ENCODE measurements at regions not wholly inside any gene's neighbourhood (a gene's known extent, or its start where the extent isn't known, plus 50 kb on each side); places are given as distances from the start of the nearest gene placed in this dataset.

DNA sequence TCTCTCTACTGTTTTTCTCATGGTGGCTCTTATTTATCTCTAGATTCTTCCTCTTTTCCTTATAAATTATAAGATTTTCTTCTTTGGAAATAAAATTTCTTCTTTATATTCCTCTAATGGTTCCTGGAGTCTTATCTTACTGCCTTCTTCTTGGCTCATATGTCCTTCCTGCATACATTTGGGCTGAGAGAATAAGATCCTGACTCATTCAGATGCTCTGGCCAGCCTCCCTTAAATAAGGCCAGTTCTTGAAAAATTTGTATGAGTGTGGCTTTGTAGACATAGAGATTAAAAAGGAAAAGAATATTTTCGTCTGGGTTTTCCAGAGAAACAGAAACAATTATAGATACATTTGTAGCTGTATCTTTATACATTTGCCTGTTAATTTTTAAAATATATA lies 411.3 kb downstream of the KIF20B start:
- no peak overlapping the region for H3K27ac Mint-ChIP-seq
- H3K36me3 Mint-ChIP-seq, result peaks cover 24% of the 10 kb centered on the region
- TF ChIP-seq MYBL2 (CRISPR knock-in tag; IDR thresholded peaks at IDR 0.05), result no peak
- TF ChIP-seq NFYB (CRISPR knock-in tag; conservative IDR thresholded peaks at IDR 0.05; ENCODE audit: low read depth), result no peak
- TF ChIP-seq, protein P1, sequence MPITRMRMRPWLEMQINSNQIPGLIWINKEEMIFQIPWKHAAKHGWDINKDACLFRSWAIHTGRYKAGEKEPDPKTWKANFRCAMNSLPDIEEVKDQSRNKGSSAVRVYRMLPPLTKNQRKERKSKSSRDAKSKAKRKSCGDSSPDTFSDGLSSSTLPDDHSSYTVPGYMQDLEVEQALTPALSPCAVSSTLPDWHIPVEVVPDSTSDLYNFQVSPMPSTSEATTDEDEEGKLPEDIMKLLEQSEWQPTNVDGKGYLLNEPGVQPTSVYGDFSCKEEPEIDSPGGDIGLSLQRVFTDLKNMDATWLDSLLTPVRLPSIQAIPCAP (CRISPR knock-in tag; IDR thresholded peaks at IDR 0.05), result no peak
- TF ChIP-seq, protein P2, sequence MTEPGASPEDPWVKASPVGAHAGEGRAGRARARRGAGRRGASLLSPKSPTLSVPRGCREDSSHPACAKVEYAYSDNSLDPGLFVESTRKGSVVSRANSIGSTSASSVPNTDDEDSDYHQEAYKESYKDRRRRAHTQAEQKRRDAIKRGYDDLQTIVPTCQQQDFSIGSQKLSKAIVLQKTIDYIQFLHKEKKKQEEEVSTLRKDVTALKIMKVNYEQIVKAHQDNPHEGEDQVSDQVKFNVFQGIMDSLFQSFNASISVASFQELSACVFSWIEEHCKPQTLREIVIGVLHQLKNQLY (CRISPR knock-in tag; IDR thresholded peaks at IDR 0.05), result no peak
- no peak for TF ChIP-seq FOXJ3 (CRISPR knock-in tag; IDR thresholded peaks at IDR 0.05; ENCODE audit: borderline replicate concordance)
- TF ChIP-seq, protein P3, sequence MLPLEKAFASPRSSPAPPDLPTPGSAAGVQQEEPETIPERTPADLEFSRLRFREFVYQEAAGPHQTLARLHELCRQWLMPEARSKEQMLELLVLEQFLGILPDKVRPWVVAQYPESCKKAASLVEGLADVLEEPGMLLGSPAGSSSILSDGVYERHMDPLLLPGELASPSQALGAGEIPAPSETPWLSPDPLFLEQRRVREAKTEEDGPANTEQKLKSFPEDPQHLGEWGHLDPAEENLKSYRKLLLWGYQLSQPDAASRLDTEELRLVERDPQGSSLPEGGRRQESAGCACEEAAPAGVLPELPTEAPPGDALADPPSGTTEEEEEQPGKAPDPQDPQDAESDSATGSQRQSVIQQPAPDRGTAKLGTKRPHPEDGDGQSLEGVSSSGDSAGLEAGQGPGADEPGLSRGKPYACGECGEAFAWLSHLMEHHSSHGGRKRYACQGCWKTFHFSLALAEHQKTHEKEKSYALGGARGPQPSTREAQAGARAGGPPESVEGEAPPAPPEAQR (CRISPR knock-in tag; IDR thresholded peaks at IDR 0.05), result no peak
- TF ChIP-seq, protein P4, sequence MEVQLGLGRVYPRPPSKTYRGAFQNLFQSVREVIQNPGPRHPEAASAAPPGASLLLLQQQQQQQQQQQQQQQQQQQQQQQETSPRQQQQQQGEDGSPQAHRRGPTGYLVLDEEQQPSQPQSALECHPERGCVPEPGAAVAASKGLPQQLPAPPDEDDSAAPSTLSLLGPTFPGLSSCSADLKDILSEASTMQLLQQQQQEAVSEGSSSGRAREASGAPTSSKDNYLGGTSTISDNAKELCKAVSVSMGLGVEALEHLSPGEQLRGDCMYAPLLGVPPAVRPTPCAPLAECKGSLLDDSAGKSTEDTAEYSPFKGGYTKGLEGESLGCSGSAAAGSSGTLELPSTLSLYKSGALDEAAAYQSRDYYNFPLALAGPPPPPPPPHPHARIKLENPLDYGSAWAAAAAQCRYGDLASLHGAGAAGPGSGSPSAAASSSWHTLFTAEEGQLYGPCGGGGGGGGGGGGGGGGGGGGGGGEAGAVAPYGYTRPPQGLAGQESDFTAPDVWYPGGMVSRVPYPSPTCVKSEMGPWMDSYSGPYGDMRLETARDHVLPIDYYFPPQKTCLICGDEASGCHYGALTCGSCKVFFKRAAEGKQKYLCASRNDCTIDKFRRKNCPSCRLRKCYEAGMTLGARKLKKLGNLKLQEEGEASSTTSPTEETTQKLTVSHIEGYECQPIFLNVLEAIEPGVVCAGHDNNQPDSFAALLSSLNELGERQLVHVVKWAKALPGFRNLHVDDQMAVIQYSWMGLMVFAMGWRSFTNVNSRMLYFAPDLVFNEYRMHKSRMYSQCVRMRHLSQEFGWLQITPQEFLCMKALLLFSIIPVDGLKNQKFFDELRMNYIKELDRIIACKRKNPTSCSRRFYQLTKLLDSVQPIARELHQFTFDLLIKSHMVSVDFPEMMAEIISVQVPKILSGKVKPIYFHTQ (CRISPR knock-in tag; IDR thresholded peaks at IDR 0.05), result no peak
- TF ChIP-seq, protein P5, sequence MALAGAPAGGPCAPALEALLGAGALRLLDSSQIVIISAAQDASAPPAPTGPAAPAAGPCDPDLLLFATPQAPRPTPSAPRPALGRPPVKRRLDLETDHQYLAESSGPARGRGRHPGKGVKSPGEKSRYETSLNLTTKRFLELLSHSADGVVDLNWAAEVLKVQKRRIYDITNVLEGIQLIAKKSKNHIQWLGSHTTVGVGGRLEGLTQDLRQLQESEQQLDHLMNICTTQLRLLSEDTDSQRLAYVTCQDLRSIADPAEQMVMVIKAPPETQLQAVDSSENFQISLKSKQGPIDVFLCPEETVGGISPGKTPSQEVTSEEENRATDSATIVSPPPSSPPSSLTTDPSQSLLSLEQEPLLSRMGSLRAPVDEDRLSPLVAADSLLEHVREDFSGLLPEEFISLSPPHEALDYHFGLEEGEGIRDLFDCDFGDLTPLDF (CRISPR knock-in tag; IDR thresholded peaks at IDR 0.05), result no peak
- no peak for TF ChIP-seq ESRRA (CRISPR knock-in tag; IDR thresholded peaks at IDR 0.05; ENCODE audit: borderline replicate concordance)
- TF ChIP-seq, protein P6, sequence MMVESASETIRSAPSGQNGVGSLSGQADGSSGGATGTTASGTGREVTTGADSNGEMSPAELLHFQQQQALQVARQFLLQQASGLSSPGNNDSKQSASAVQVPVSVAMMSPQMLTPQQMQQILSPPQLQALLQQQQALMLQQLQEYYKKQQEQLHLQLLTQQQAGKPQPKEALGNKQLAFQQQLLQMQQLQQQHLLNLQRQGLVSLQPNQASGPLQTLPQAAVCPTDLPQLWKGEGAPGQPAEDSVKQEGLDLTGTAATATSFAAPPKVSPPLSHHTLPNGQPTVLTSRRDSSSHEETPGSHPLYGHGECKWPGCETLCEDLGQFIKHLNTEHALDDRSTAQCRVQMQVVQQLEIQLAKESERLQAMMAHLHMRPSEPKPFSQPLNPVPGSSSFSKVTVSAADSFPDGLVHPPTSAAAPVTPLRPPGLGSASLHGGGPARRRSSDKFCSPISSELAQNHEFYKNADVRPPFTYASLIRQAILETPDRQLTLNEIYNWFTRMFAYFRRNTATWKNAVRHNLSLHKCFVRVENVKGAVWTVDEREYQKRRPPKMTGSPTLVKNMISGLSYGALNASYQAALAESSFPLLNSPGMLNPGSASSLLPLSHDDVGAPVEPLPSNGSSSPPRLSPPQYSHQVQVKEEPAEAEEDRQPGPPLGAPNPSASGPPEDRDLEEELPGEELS (CRISPR knock-in tag; IDR thresholded peaks at IDR 0.05), result no peak
- TF ChIP-seq, protein P7, sequence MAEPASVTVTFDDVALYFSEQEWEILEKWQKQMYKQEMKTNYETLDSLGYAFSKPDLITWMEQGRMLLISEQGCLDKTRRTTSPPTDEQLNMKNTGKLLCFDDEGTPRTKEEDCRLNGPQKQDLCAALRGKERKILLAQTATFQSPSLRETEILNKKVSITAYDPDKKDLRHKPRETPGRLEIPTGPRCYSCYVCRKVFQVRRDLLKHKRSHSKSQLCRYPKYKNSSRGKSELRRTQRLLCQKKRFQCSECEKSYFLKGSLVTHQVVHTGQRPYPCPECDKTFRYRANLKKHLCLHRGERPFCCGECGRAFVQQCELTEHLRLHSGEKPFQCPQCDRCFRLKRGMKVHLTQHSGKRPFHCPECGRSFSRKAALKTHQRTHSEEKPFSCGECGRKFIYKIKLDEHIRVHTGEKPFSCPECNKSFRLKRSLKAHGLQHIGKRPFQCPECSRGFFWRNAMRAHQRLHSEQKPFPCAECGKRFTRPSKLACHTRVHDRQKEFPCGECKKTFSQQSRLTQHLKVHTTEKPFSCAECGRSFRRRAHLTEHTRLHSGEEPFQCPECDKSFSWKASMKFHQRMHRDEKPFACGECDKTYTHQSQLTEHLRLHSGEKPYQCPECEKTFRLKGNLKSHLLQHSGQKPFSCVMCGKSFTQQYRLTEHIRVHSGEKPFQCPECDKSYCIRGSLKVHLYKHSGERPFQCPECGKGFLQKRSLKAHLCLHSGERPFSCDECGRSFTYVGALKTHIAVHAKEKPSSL (CRISPR knock-in tag; conservative IDR thresholded peaks at IDR 0.05), result no peak
- no peak for TF ChIP-seq TCF7 (CRISPR knock-in tag; IDR thresholded peaks at IDR 0.05; ENCODE audit: low read depth)
- TF ChIP-seq NFATC4 (CRISPR knock-in tag; IDR thresholded peaks at IDR 0.05), result no peak
- TF ChIP-seq GTF2I (CRISPR knock-in tag; conservative IDR thresholded peaks at IDR 0.05), result no peak
- TF ChIP-seq IRF2 (CRISPR knock-in tag; IDR thresholded peaks at IDR 0.05; ENCODE audit: borderline replicate concordance, low read depth), result no peak
- TF ChIP-seq, protein P8, sequence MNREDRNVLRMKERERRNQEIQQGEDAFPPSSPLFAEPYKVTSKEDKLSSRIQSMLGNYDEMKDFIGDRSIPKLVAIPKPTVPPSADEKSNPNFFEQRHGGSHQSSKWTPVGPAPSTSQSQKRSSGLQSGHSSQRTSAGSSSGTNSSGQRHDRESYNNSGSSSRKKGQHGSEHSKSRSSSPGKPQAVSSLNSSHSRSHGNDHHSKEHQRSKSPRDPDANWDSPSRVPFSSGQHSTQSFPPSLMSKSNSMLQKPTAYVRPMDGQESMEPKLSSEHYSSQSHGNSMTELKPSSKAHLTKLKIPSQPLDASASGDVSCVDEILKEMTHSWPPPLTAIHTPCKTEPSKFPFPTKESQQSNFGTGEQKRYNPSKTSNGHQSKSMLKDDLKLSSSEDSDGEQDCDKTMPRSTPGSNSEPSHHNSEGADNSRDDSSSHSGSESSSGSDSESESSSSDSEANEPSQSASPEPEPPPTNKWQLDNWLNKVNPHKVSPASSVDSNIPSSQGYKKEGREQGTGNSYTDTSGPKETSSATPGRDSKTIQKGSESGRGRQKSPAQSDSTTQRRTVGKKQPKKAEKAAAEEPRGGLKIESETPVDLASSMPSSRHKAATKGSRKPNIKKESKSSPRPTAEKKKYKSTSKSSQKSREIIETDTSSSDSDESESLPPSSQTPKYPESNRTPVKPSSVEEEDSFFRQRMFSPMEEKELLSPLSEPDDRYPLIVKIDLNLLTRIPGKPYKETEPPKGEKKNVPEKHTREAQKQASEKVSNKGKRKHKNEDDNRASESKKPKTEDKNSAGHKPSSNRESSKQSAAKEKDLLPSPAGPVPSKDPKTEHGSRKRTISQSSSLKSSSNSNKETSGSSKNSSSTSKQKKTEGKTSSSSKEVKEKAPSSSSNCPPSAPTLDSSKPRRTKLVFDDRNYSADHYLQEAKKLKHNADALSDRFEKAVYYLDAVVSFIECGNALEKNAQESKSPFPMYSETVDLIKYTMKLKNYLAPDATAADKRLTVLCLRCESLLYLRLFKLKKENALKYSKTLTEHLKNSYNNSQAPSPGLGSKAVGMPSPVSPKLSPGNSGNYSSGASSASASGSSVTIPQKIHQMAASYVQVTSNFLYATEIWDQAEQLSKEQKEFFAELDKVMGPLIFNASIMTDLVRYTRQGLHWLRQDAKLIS (CRISPR knock-in tag; IDR thresholded peaks at IDR 0.05; ENCODE audit: borderline replicate concordance), result no peak
- TF ChIP-seq, protein P9, sequence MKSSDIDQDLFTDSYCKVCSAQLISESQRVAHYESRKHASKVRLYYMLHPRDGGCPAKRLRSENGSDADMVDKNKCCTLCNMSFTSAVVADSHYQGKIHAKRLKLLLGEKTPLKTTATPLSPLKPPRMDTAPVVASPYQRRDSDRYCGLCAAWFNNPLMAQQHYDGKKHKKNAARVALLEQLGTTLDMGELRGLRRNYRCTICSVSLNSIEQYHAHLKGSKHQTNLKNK (CRISPR knock-in tag; IDR thresholded peaks at IDR 0.05), result no peak
- TF ChIP-seq, protein P10, sequence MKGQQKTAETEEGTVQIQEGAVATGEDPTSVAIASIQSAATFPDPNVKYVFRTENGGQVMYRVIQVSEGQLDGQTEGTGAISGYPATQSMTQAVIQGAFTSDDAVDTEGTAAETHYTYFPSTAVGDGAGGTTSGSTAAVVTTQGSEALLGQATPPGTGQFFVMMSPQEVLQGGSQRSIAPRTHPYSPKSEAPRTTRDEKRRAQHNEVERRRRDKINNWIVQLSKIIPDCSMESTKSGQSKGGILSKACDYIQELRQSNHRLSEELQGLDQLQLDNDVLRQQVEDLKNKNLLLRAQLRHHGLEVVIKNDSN (CRISPR knock-in tag; IDR thresholded peaks at IDR 0.05), result no peak
- no peak for TF ChIP-seq CREB1 (CRISPR knock-in tag; IDR thresholded peaks at IDR 0.05)
- TF ChIP-seq NR3C1 (CRISPR knock-in tag; conservative IDR thresholded peaks at IDR 0.05; ENCODE audit: low read depth), result no peak
- H3K4me3 Mint-ChIP-seq, result no peak overlapping the region
- ATAC-seq (no peak), DNase-seq (ENCODE audit: low spot score) (no peak)
- ChIA-PET CTCF (no interaction called here), POLR2A (no interaction called here)
- no peaks in the 10 kb centered on the region for H3K27me3 Mint-ChIP-seq (ENCODE audit: low read depth)
- peaks cover 40% of the 10 kb centered on the region for H3K9me3 Mint-ChIP-seq
- no peaks in the 10 kb centered on the region for H3K4me1 Mint-ChIP-seq

All from WTC11 (cell line).